ENCODE measurements at regions not wholly inside any gene's neighbourhood (a gene's known extent, or its start where the extent isn't known, plus 50 kb on each side); places are given as distances from the start of the nearest gene placed in this dataset.

DNA sequence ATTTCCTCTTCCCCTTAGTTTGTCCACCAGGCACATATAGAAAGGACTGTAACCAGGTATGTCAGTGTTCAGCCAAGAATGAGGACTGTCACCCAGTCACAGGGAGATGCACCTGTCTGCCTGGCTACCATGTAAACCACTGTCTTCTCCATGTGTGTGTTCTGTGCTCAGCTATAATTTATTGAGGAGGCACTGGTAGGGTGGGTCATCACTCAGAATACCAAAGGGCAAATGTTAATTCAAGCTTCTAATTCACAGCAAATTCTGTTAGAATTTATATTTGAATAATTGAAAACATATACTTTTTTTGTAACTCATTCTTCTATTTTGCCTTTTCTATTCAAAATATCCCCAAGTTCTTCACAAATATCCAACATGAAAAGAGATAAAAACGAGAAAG lies 780.4 kb downstream of the MECOM start:
- Histone ChIP-seq H3K9me2 (no peaks in the 10 kb centered on the region), H3K79me2 (ENCODE audit: insufficient read depth) (no peaks in the 10 kb centered on the region), H3K4me1 (ENCODE audit: control insufficient read depth in 1 of 2, insufficient read depth in 2 of 2, low read depth in 1 of 2, low read length in 1 of 2) (no peaks in the 10 kb centered on the region), H3K4me2 (no peak overlapping the region), H3K9me3 (no peaks in the 10 kb centered on the region), H3K27ac (ENCODE audit: low read depth in 2 of 2, low read length in 1 of 2) (no peak overlapping the region), H4K20me1 (ENCODE audit: insufficient read depth) (no peaks in the 10 kb centered on the region), H3K36me3 (replicated peaks in 1 of 2; ENCODE audit: control insufficient read depth in 1 of 2, insufficient read depth in 2 of 2, low read length in 1 of 2) (no peaks in the 10 kb centered on the region), H3F3A (replicated peaks; ENCODE audit: insufficient read depth) (no peaks in the 10 kb centered on the region), H2AFZ (ENCODE audit: low read depth) (no peak overlapping the region), H3K4me3 (ENCODE audit: low read depth in 2 of 2, low read length in 1 of 2) (no peak overlapping the region), H3K9ac (no peak overlapping the region), H3K27me3 (ENCODE audit: insufficient read depth) (no peaks in the 10 kb centered on the region)
- ChIA-PET CTCF (interaction anchor here (0.7 to 2.1 kb wide), 2 partner anchors 18 to 208 kb away, joined by 3 to 10 read pairs; no protein-coding TSS in a partner anchor), POLR2A (no interaction called here)
- DNase-seq, result no peak
- 0% methylated on average over 1 of the region's 1 CpG for WGBS (ENCODE audit: low lambda C conversion rate)
- TF ChIP-seq SMC3 (IDR thresholded peaks at IDR 0.05; ENCODE audit: low read depth, low read length) (no peak), GABPA (IDR thresholded peaks at IDR 0.05; ENCODE audit: low read depth) (no peak), JUND (IDR thresholded peaks at IDR 0.05) (no peak), ZBTB33 (IDR thresholded peaks at IDR 0.05; ENCODE audit: borderline replicate concordance, low read depth) (no peak), USF2 (IDR thresholded peaks at IDR 0.05; ENCODE audit: borderline replicate concordance, low read depth, low read length) (no peak), FOXJ3 (CRISPR knock-in tag; IDR thresholded peaks at IDR 0.05) (no peak), MAX (IDR thresholded peaks at IDR 0.05; ENCODE audit: low read depth) (no peak), ELF1 (IDR thresholded peaks at IDR 0.05) (no peak), RXRA (IDR thresholded peaks at IDR 0.05; ENCODE audit: borderline replicate concordance, low read depth) (no peak), FOXM1 (IDR thresholded peaks at IDR 0.05; ENCODE audit: low read depth) (no peak)
- TF ChIP-seq, protein P1, sequence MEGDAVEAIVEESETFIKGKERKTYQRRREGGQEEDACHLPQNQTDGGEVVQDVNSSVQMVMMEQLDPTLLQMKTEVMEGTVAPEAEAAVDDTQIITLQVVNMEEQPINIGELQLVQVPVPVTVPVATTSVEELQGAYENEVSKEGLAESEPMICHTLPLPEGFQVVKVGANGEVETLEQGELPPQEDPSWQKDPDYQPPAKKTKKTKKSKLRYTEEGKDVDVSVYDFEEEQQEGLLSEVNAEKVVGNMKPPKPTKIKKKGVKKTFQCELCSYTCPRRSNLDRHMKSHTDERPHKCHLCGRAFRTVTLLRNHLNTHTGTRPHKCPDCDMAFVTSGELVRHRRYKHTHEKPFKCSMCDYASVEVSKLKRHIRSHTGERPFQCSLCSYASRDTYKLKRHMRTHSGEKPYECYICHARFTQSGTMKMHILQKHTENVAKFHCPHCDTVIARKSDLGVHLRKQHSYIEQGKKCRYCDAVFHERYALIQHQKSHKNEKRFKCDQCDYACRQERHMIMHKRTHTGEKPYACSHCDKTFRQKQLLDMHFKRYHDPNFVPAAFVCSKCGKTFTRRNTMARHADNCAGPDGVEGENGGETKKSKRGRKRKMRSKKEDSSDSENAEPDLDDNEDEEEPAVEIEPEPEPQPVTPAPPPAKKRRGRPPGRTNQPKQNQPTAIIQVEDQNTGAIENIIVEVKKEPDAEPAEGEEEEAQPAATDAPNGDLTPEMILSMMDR (IDR thresholded peaks at IDR 0.05), result no peak

GRCh38 chr3:168881804-168882203 lies 781.7 kb downstream of the MECOM start:
- Histone ChIP-seq H3K4me2 (no peak overlapping the region), H3K27me3 (ENCODE audit: insufficient read depth) (no peaks in the 10 kb centered on the region), H3K9me3 (no peaks in the 10 kb centered on the region), H3K79me2 (ENCODE audit: insufficient read depth) (no peaks in the 10 kb centered on the region), H3F3A (replicated peaks; ENCODE audit: insufficient read depth) (no peaks in the 10 kb centered on the region), H3K36me3 (replicated peaks in 1 of 2; ENCODE audit: control insufficient read depth in 1 of 2, insufficient read depth in 2 of 2, low read length in 1 of 2) (no peaks in the 10 kb centered on the region), H3K4me1 (ENCODE audit: control insufficient read depth in 1 of 2, insufficient read depth in 2 of 2, low read depth in 1 of 2, low read length in 1 of 2) (no peaks in the 10 kb centered on the region), H2AFZ (ENCODE audit: low read depth) (no peak overlapping the region), H3K9me2 (no peaks in the 10 kb centered on the region), H4K20me1 (ENCODE audit: insufficient read depth) (no peaks in the 10 kb centered on the region), H3K4me3 (ENCODE audit: low read depth in 2 of 2, low read length in 1 of 2) (no peak overlapping the region), H3K27ac (ENCODE audit: low read depth in 2 of 2, low read length in 1 of 2) (no peak overlapping the region), H3K9ac (no peak overlapping the region)
- POLR2A ChIA-PET, result no interaction called here
- 36% methylated on average over 3 of the region's 3 CpGs for WGBS (ENCODE audit: low lambda C conversion rate)
- TF ChIP-seq RAD21 (IDR thresholded peaks at IDR 0.05; ENCODE audit: low read length) (no peak), EZH2phosphoT487 (IDR thresholded peaks at IDR 0.05; ENCODE audit: borderline replicate concordance, low read depth) (no peak), POLR2AphosphoS5 (IDR thresholded peaks at IDR 0.05; ENCODE audit: low read depth, low read length) (no peak), ZBTB33 (IDR thresholded peaks at IDR 0.05; ENCODE audit: borderline replicate concordance, low read depth) (no peak), ELF1 (IDR thresholded peaks at IDR 0.05) (no peak), NRF1 (IDR thresholded peaks at IDR 0.05; ENCODE audit: low read depth, low read length) (no peak), NFIC (IDR thresholded peaks at IDR 0.05; ENCODE audit: borderline replicate concordance) (no peak)
- no peak for DNase-seq
- CTCF ChIA-PET, result interaction anchor here (0.7 to 1.6 kb wide), 4 partner anchors 16 to 35 kb away, joined by 3 to 8 read pairs (median 3); no protein-coding TSS in a partner anchor

All from SK-N-SH (cell line).